ENCODE measurements at regions not wholly inside any gene's neighbourhood (a gene's known extent, or its start where the extent isn't known, plus 50 kb on each side); places are given as distances from the start of the nearest gene placed in this dataset.

GRCh38 chr5:57828221-57828620 lies 345.6 kb upstream of the ACTBL2 start:
- no peak for TF ChIP-seq CTCF (IDR thresholded peaks at IDR 0.05)
- 100% methylated on average over 1 of the region's 1 CpG for WGBS (ENCODE audit: insufficient coverage)
- ATAC-seq, result no peak

GRCh38 chr5:57825031-57825686 lies 342.5 kb upstream of the ACTBL2 start:
- Mint-ChIP-seq H3K36me3 (no peaks in the 10 kb centered on the region), H3K4me1 (no peaks in the 10 kb centered on the region), H3K27me3 (ENCODE audit: low read depth in 2 of 2) (no peaks in the 10 kb centered on the region), H3K9me3 (peaks cover 3% of the 10 kb centered on the region in 2 donors), H3K4me3 (no peak overlapping the region), H3K27ac (no peak overlapping the region)
- no peaks in the 10 kb centered on the region for H3K36me3 ChIP-seq (ENCODE audit: control insufficient read depth, insufficient read depth, low read length)
- DNase-seq (no peak), ATAC-seq (no peak)
- H3K27ac ChIP-seq (ENCODE audit: low read length), result no peak overlapping the region
- no peaks in the 10 kb centered on the region for H3K9me3 ChIP-seq (ENCODE audit: control insufficient read depth, insufficient read depth, low read length)
- no peaks in the 10 kb centered on the region for H3K27me3 ChIP-seq (ENCODE audit: control insufficient read depth, insufficient read depth, low read length)
- no peak for TF ChIP-seq CTCF (IDR thresholded peaks at IDR 0.05)
- intact Hi-C loops (cut with micrococcal nuclease), result no loop called here
- H3K4me3 ChIP-seq (ENCODE audit: low read length), result no peak overlapping the region
- H3K4me1 ChIP-seq (ENCODE audit: control insufficient read depth, insufficient read depth, low read length), result no peaks in the 10 kb centered on the region
- 82% methylated on average over 3 of the region's 3 CpGs for WGBS (ENCODE audit: insufficient coverage)

More at GRCh38 chr5:57828221-57828620, 345.6 kb upstream of the ACTBL2 start:
- no peaks in the 10 kb centered on the region for H3K36me3 Mint-ChIP-seq
- intact Hi-C loops (cut with micrococcal nuclease), result no loop called here
- Histone ChIP-seq H3K4me1 (ENCODE audit: control insufficient read depth, insufficient read depth, low read length) (no peaks in the 10 kb centered on the region), H3K27ac (ENCODE audit: low read length) (no peak overlapping the region), H3K36me3 (ENCODE audit: control insufficient read depth, insufficient read depth, low read length) (no peaks in the 10 kb centered on the region), H3K9me3 (ENCODE audit: control insufficient read depth, insufficient read depth, low read length) (no peaks in the 10 kb centered on the region), H3K4me3 (ENCODE audit: low read length) (no peak overlapping the region), H3K27me3 (ENCODE audit: control insufficient read depth, insufficient read depth, low read length) (no peaks in the 10 kb centered on the region)
- H3K9me3 Mint-ChIP-seq, result no peaks in the 10 kb centered on the region
- no peaks in the 10 kb centered on the region for H3K4me1 Mint-ChIP-seq
- H3K4me3 Mint-ChIP-seq, result no peak overlapping the region
- no peak overlapping the region for H3K27ac Mint-ChIP-seq
- H3K27me3 Mint-ChIP-seq (ENCODE audit: low read depth in 2 of 2), result no peaks in the 10 kb centered on the region
- DNase-seq, result no peak

GRCh38 chr5:57824623-57825022 lies 342.0 kb upstream of the ACTBL2 start:
- H3K36me3 ChIP-seq (ENCODE audit: control insufficient read depth, insufficient read depth, low read length), result no peaks in the 10 kb centered on the region
- no peaks in the 10 kb centered on the region for H3K36me3 Mint-ChIP-seq
- intact Hi-C loops (cut with micrococcal nuclease), result no loop called here
- no peaks in the 10 kb centered on the region for H3K27me3 Mint-ChIP-seq (ENCODE audit: low read depth in 2 of 2)
- ATAC-seq (no peak), DNase-seq (no peak)
- H3K9me3 Mint-ChIP-seq, result peaks cover 3% of the 10 kb centered on the region in 2 donors
- no peak overlapping the region for H3K4me3 Mint-ChIP-seq
- H3K4me3 ChIP-seq (ENCODE audit: low read length), result no peak overlapping the region
- no peaks in the 10 kb centered on the region for H3K9me3 ChIP-seq (ENCODE audit: control insufficient read depth, insufficient read depth, low read length)
- no peaks in the 10 kb centered on the region for H3K4me1 ChIP-seq (ENCODE audit: control insufficient read depth, insufficient read depth, low read length)
- no peak overlapping the region for H3K27ac Mint-ChIP-seq
- no peaks in the 10 kb centered on the region for H3K27me3 ChIP-seq (ENCODE audit: control insufficient read depth, insufficient read depth, low read length)
- no peak overlapping the region for H3K27ac ChIP-seq (ENCODE audit: low read length)
- no peak for TF ChIP-seq CTCF (IDR thresholded peaks at IDR 0.05)
- 71% methylated on average over 1 of the region's 2 CpGs for WGBS (ENCODE audit: insufficient coverage)
- H3K4me1 Mint-ChIP-seq, result peaks cover 0 to 4% of the 10 kb centered on the region in 2 donors

- DNase-seq, result no peak
- Histone ChIP-seq H3K4me1 (ENCODE audit: control insufficient read depth, insufficient read depth, low read length) (no peaks in the 10 kb centered on the region), H3K27me3 (ENCODE audit: control insufficient read depth, insufficient read depth, low read length) (no peaks in the 10 kb centered on the region), H3K27ac (ENCODE audit: low read length) (no peak overlapping the region), H3K4me3 (ENCODE audit: low read length) (no peak overlapping the region), H3K36me3 (ENCODE audit: control insufficient read depth, insufficient read depth, low read length) (no peaks in the 10 kb centered on the region), H3K9me3 (ENCODE audit: control insufficient read depth, insufficient read depth, low read length) (no peaks in the 10 kb centered on the region)
- no peak for ATAC-seq
- no peak overlapping the region for H3K4me3 Mint-ChIP-seq
- intact Hi-C loops (cut with micrococcal nuclease), result no loop called here
- no peaks in the 10 kb centered on the region for H3K36me3 Mint-ChIP-seq
- TF ChIP-seq CTCF (IDR thresholded peaks at IDR 0.05), result no peak
- no peak overlapping the region for H3K27ac Mint-ChIP-seq
- peaks cover 1 to 6% of the 10 kb centered on the region in 2 donors for H3K4me1 Mint-ChIP-seq
- peaks cover 3% of the 10 kb centered on the region in 2 donors for H3K9me3 Mint-ChIP-seq
- H3K27me3 Mint-ChIP-seq (ENCODE audit: low read depth in 2 of 2), result no peaks in the 10 kb centered on the region
- no CpG with 5 or more reads among the region's 2 CpGs for WGBS (ENCODE audit: insufficient coverage)
These were observed 341.4 kb upstream of the ACTBL2 start for GRCh38 chr5:57824047-57824446.
